GM19240 (cell line): ENCODE measurements at regions not wholly inside any gene's neighbourhood (a gene's known extent, or its start where the extent isn't known, plus 50 kb on each side); places are given as distances from the start of the nearest gene placed in this dataset.

ENCODE experiments used
- DNase-seq: peaks from one replicate; pipeline ENCODE4 v3.0.0; 2011; ENCODE audit warnings: low spot score; ENCODE audit not compliant: insufficient read length

GRCh38 chr16:85162478-85163277 lies 50.4 kb upstream of the CIBAR2 start:
- DNase-seq, result no peak

- DNase-seq, result no peak
Observed at GRCh38 chr16:85163278-85164112, 51.2 kb upstream of the CIBAR2 start.

GRCh38 chr16:85164431-85164830 lies 52.2 kb upstream of the CIBAR2 start:
- no peak for DNase-seq

GRCh38 chr16:85164838-85165516 lies 52.7 kb upstream of the CIBAR2 start:
- DNase-seq, result no peak

- DNase-seq, result no peak
Observed at GRCh38 chr16:85165781-85166180, 53.5 kb upstream of the CIBAR2 start.

- DNase-seq, result no peak
Observed at GRCh38 chr16:85166281-85166680, 54.0 kb upstream of the CIBAR2 start.

GRCh38 chr16:85166699-85167588 lies 54.7 kb upstream of the CIBAR2 start:
- no peak for DNase-seq

GRCh38 chr16:85167589-85168537 lies 55.6 kb upstream of the CIBAR2 start:
- DNase-seq, result no peak

- DNase-seq, result no peak
Observed at GRCh38 chr16:85168732-85169256, 56.5 kb upstream of the CIBAR2 start.

GRCh38 chr16:85169333-85170065 lies 57.2 kb upstream of the CIBAR2 start:
- DNase-seq, result no peak

- no peak for DNase-seq
Observed at GRCh38 chr16:85170066-85170491, 57.8 kb upstream of the CIBAR2 start.

- DNase-seq, result no peak
Observed at GRCh38 chr16:85170590-85171003, 58.3 kb upstream of the CIBAR2 start.

GRCh38 chr16:85171004-85171758 lies 58.9 kb upstream of the CIBAR2 start:
- DNase-seq, result no peak

GRCh38 chr16:85171759-85172454 lies 59.6 kb upstream of the CIBAR2 start:
- no peak for DNase-seq

- no peak for DNase-seq
Observed at GRCh38 chr16:85172455-85173145, 60.3 kb upstream of the CIBAR2 start.

GRCh38 chr16:85173146-85173980 lies 61.1 kb upstream of the CIBAR2 start:
- no peak for DNase-seq
